SU-DHL-6 (cell line): ENCODE measurements at regions not wholly inside any gene's neighbourhood (a gene's known extent, or its start where the extent isn't known, plus 50 kb on each side); places are given as distances from the start of the nearest gene placed in this dataset.

Source experiments
- H2AFZ ChIP-seq: fragments of 200-600 bp; sonication (generic); 2 replicates; pipeline ENCODE4 v1.6.1; 2014; ENCODE audit warnings: low read depth, mild to moderate bottlenecking, moderate library complexity, mixed read lengths, antibody characterized with exemption, low read length; ENCODE audit not compliant: severe bottlenecking
- H3F3A ChIP-seq: fragments of 200-600 bp; shearing (Covaris generic); 2 replicates; pipeline ENCODE4 v1.6.0; 2016; ENCODE audit warnings: antibody characterized with exemption, mild to moderate bottlenecking; ENCODE audit not compliant: insufficient read depth
- H3K27ac ChIP-seq: fragments of 200-600 bp; sonication (generic); 2 replicates; pipeline ENCODE4 v1.5.1; 2016; ENCODE audit warnings: low read depth, mild to moderate bottlenecking, low read length, moderate library complexity, mixed read lengths
- H3K27me3 ChIP-seq: fragments of 200-600 bp; sonication (generic), shearing (Covaris generic); 2 replicates; pipeline ENCODE4 v1.6.0; 2014; ENCODE audit warnings: mild to moderate bottlenecking, low read length
- H3K36me3 ChIP-seq: fragments of 200-600 bp; sonication (generic); 2 replicates; pipeline ENCODE4 v1.6.1; 2014; ENCODE audit warnings: mild to moderate bottlenecking, low read length, mixed read lengths
- H3K4me2 ChIP-seq: fragments of 300-600, 200-600 bp; shearing (Covaris generic), sonication (generic); 2 replicates; pipeline ENCODE4 v1.6.0; 2014; ENCODE audit warnings: low read length, low read depth, mild to moderate bottlenecking; ENCODE audit not compliant: poor library complexity, severe bottlenecking
- H3K4me3 ChIP-seq: fragments of 200-600 bp; sonication (generic); 2 replicates; pipeline ENCODE4 v1.5.1; 2014; ENCODE audit warnings: antibody characterized with exemption, low read length, mild to moderate bottlenecking, mixed read lengths; ENCODE audit not compliant: insufficient read depth, poor library complexity, severe bottlenecking
- H3K79me2 ChIP-seq: fragments of 200-600 bp; sonication (generic); 2 replicates; pipeline ENCODE4 v1.6.1; 2014; ENCODE audit warnings: mild to moderate bottlenecking, low read length, moderate library complexity; ENCODE audit not compliant: insufficient read depth
- H3K9ac ChIP-seq: fragments of 200-600 bp; sonication (generic); 2 replicates; pipeline ENCODE4 v1.7.0; 2014; ENCODE audit warnings: mild to moderate bottlenecking, low read length
- H3K9me2 ChIP-seq: fragments of 200-600 bp; sonication (generic); replicated peaks from 2 replicates; pipeline ENCODE4 v1.6.1; 2014; ENCODE audit warnings: low read length; ENCODE audit not compliant: insufficient read depth
- H3K9me3 ChIP-seq: fragments of 200-600 bp; sonication (generic); 2 replicates; pipeline ENCODE4 v1.6.1; 2014; ENCODE audit warnings: low read length, mixed read lengths; ENCODE audit not compliant: insufficient read depth
- H4K20me1 ChIP-seq: fragments of 200-600 bp; sonication (generic); 2 replicates; pipeline ENCODE4 v1.6.1; 2014; ENCODE audit warnings: low read depth, mild to moderate bottlenecking, antibody characterized with exemption, low read length, moderate library complexity, mixed read lengths
- EZH2phosphoT487 ChIP-seq: fragments of 200-600 bp; sonication (generic), shearing (Covaris generic); conservative IDR thresholded peaks from 2 replicates; pipeline ENCODE4 v1.6.1; 2018; ENCODE audit warnings: mild to moderate bottlenecking, antibody characterized with exemption, low read length, moderate library complexity, mixed read lengths
- TF ChIP-seq, protein P1 (sequence below): fragments of 200-600 bp; sonication (generic); IDR thresholded peaks from one replicate; pipeline ENCODE4 v1.5.1; 2017; ENCODE audit warnings: antibody characterized with exemption, mild to moderate bottlenecking, low read length, moderate library complexity; ENCODE audit not compliant: insufficient read depth, poor library complexity, severe bottlenecking

DNA sequence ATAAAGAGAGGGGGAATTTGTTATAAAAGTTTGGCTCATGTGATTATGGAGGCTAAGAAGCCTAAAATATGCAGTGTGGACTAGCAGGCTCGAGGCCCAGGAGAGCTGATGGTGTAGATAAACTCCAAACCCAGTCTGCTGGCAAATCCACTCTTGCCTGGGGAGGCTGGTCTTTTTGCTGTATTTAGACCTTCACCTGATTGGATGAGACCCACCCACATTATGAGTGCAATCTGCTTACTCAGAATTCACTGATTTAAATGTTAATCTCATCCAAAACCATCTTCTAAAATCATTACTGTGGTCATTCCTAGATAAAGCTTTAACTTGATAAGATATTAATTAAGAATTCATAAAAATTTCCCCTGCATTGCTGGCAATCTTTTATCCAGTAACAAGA, 473.2 kb downstream of the TMA16 start:
- Histone ChIP-seq H3K27me3 (no peaks in the 10 kb centered on the region), H3K4me2 (no peak overlapping the region), H3K9me3 (no peaks in the 10 kb centered on the region), H2AFZ (no peak overlapping the region), H3K9me2 (no peaks in the 10 kb centered on the region), H3K9ac (no peak overlapping the region), H3K36me3 (no peaks in the 10 kb centered on the region), H3K79me2 (no peaks in the 10 kb centered on the region), H4K20me1 (no peaks in the 10 kb centered on the region), H3K27ac (no peak overlapping the region), H3F3A (no peaks in the 10 kb centered on the region), H3K4me3 (no peak overlapping the region)
- TF ChIP-seq EZH2phosphoT487: no peak
- TF ChIP-seq, protein P1, sequence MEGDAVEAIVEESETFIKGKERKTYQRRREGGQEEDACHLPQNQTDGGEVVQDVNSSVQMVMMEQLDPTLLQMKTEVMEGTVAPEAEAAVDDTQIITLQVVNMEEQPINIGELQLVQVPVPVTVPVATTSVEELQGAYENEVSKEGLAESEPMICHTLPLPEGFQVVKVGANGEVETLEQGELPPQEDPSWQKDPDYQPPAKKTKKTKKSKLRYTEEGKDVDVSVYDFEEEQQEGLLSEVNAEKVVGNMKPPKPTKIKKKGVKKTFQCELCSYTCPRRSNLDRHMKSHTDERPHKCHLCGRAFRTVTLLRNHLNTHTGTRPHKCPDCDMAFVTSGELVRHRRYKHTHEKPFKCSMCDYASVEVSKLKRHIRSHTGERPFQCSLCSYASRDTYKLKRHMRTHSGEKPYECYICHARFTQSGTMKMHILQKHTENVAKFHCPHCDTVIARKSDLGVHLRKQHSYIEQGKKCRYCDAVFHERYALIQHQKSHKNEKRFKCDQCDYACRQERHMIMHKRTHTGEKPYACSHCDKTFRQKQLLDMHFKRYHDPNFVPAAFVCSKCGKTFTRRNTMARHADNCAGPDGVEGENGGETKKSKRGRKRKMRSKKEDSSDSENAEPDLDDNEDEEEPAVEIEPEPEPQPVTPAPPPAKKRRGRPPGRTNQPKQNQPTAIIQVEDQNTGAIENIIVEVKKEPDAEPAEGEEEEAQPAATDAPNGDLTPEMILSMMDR: no peak

DNA sequence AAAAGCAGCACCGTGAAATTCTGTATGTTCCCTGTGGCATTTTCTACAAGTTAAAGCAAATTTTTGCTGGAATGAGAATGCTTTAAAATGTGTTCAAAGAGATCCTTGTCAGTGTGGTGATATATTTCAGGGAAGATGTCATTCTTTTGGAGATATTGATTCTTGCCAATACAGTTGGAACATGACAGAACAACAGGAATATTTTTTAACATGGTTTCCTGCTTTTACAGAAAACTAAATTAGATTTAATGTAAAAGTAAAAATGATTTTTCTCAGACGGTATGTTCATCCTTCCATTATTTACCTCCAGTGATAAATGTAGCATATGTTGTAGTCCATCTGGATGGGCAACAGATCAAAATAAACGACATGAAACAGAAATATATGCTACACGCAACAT, 474.8 kb downstream of the TMA16 start:
- Histone ChIP-seq H3K79me2 (no peaks in the 10 kb centered on the region), H3K9me2 (no peaks in the 10 kb centered on the region), H3K4me2 (no peak overlapping the region), H3K4me3 (no peak overlapping the region), H3F3A (no peaks in the 10 kb centered on the region), H3K36me3 (no peaks in the 10 kb centered on the region), H2AFZ (no peak overlapping the region), H3K27me3 (no peaks in the 10 kb centered on the region), H3K9ac (no peak overlapping the region), H4K20me1 (no peaks in the 10 kb centered on the region), H3K27ac (no peak overlapping the region), H3K9me3 (no peaks in the 10 kb centered on the region)
- no peak for TF ChIP-seq EZH2phosphoT487
- TF ChIP-seq, protein P1: no peak

DNA sequence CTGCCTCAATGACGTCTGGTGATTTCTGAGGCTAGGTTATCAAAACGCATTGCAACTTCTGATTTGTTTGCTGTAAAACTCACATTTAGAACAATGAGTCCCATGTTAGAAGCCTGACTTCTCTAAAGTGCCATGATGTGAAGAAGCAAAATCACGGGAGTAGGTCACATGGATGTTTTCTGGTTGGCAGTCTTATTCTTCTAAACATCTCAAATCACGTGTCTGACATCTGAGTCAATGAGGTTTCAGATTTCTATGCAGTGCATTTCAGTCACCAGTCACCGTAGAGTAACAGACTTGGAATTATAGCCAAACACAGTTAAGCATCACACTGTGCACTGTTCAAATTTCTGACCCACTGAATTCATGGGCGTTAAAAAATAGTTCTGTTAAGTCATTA, 482.1 kb downstream of the TMA16 start:
- TF ChIP-seq, protein P1: no peak
- TF ChIP-seq EZH2phosphoT487: no peak
- H3K27me3 ChIP-seq: no peaks in the 10 kb centered on the region
- H3K27ac ChIP-seq: no peak overlapping the region
- no peaks in the 10 kb centered on the region for H4K20me1 ChIP-seq
- no peak overlapping the region for H2AFZ ChIP-seq
- H3K4me2 ChIP-seq: no peak overlapping the region
- no peaks in the 10 kb centered on the region for H3K9me3 ChIP-seq
- no peak overlapping the region for H3K9ac ChIP-seq
- no peaks in the 10 kb centered on the region for H3K79me2 ChIP-seq
- no peak overlapping the region for H3K4me3 ChIP-seq
- H3K9me2 ChIP-seq: no peaks in the 10 kb centered on the region
- H3K36me3 ChIP-seq: no peaks in the 10 kb centered on the region
- no peaks in the 10 kb centered on the region for H3F3A ChIP-seq

DNA sequence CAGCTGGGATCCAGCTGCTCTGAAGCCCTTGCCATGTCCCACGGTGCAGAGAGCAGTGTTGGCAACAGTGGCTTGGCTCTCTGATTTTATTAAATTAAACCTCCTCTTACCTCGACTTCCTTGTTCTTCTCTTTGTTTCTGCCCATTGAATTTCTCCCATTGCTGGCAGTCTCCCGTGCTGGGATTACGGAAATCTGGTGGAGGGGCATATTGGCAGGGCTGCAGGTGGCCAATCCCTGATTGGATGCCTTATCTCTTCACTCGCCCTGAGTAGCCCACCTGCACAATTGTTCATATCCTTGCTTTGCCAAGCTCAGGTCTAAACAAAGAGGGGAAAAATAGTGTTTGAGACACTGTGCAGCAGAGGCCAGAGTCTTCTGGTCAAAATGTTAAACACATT, 493.9 kb downstream of the TMA16 start:
- Histone ChIP-seq H4K20me1 (no peaks in the 10 kb centered on the region), H3K36me3 (no peaks in the 10 kb centered on the region), H3K9ac (no peak overlapping the region), H3K9me3 (no peaks in the 10 kb centered on the region), H3K27me3 (no peaks in the 10 kb centered on the region; the same call in 1 of the 2 replicates), H3K9me2 (no peaks in the 10 kb centered on the region), H3K4me3 (no peak overlapping the region), H3K79me2 (no peaks in the 10 kb centered on the region), H3F3A (no peaks in the 10 kb centered on the region), H3K27ac (no peak overlapping the region), H2AFZ (no peak overlapping the region), H3K4me2 (no peak overlapping the region)
- TF ChIP-seq, protein P1: no peak
- no peak for TF ChIP-seq EZH2phosphoT487
